HEK293T (cell line): ENCODE measurements at regions not wholly inside any gene's neighbourhood (a gene's known extent, or its start where the extent isn't known, plus 50 kb on each side); places are given as distances from the start of the nearest gene placed in this dataset.

Source experiments
- CTCF ChIA-PET: fragments of 350-600 bp; formaldehyde crosslinking; extraction: SDS; loops from one replicate; lab custom pipeline; 2021; ENCODE audit warnings: antibody characterized with exemption, inconsistent platforms; lab: Yijun Ruan, JAX
- POLR2A ChIA-PET: fragments of 350-600 bp; formaldehyde crosslinking; extraction: SDS; loops from one replicate; lab custom pipeline; 2020; ENCODE audit warnings: antibody characterized with exemption, inconsistent platforms; lab: Yijun Ruan, JAX
- DNase-seq: peaks from one replicate; pipeline ENCODE4 v3.0.0; 2012; ENCODE audit warnings: mixed read lengths; ENCODE audit errors: extremely low spot score
- ARNT ChIP-seq: fragments of 450-650 bp; IDR thresholded peaks from 2 replicates; pipeline ENCODE4 v1.6.1; 2017; ENCODE audit warnings: mild to moderate bottlenecking
- BHLHE40 ChIP-seq: fragments of 450-650 bp; IDR thresholded peaks from 2 replicates; pipeline ENCODE4 v1.6.1; 2016; ENCODE audit warnings: mild to moderate bottlenecking, moderate library complexity, borderline replicate concordance
- CTBP1 ChIP-seq: fragments of 450-650 bp; IDR thresholded peaks from 2 replicates; pipeline ENCODE4 v1.6.1; 2016; ENCODE audit warnings: borderline replicate concordance
- ELF4 ChIP-seq: fragments of 450-650 bp; IDR thresholded peaks from 2 replicates; pipeline ENCODE4 v1.6.1; 2017; ENCODE audit warnings: antibody characterized with exemption
- FOXA1 ChIP-seq: fragments of 450-650 bp; IDR thresholded peaks from 2 replicates; pipeline ENCODE4 v1.6.1; 2016; ENCODE audit warnings: mild to moderate bottlenecking
- FOXK2 ChIP-seq: fragments of 450-650 bp; IDR thresholded peaks from 2 replicates; pipeline ENCODE4 v1.6.1; 2016; ENCODE audit warnings: mild to moderate bottlenecking
- FOXM1 ChIP-seq: fragments of 450-650 bp; IDR thresholded peaks from 2 replicates; pipeline ENCODE4 v1.6.1; 2017; ENCODE audit warnings: mild to moderate bottlenecking, borderline replicate concordance
- HDGF ChIP-seq: fragments of 450-650 bp; IDR thresholded peaks from 2 replicates; pipeline ENCODE4 v1.6.1; 2017; ENCODE audit warnings: antibody characterized with exemption, borderline replicate concordance
- L3MBTL2 ChIP-seq: fragments of 450-650 bp; conservative IDR thresholded peaks from 2 replicates; pipeline ENCODE4 v1.6.1; 2016; ENCODE audit warnings: mild to moderate bottlenecking
- LEF1 ChIP-seq: fragments of 450-650 bp; IDR thresholded peaks from 2 replicates; pipeline ENCODE4 v1.6.1; 2017; ENCODE audit warnings: mild to moderate bottlenecking, borderline replicate concordance
- NFRKB ChIP-seq: fragments of 450-650 bp; IDR thresholded peaks from 2 replicates; pipeline ENCODE4 v1.6.1; 2016; ENCODE audit warnings: mild to moderate bottlenecking, moderate library complexity
- SP1 ChIP-seq: fragments of 450-650 bp; IDR thresholded peaks from 2 replicates; pipeline ENCODE4 v1.6.1; 2017
- SUZ12 ChIP-seq: fragments of 450-650 bp; IDR thresholded peaks from 2 replicates; pipeline ENCODE4 v1.6.1; 2016; ENCODE audit warnings: mild to moderate bottlenecking
- TARDBP ChIP-seq: fragments of 450-650 bp; IDR thresholded peaks from 2 replicates; pipeline ENCODE4 v1.6.1; 2016
- ZNF384 ChIP-seq: fragments of 450-650 bp; IDR thresholded peaks from 2 replicates; pipeline ENCODE4 v1.6.1; 2016
- TF ChIP-seq, protein P1 (sequence below): fragments of 450-650 bp; IDR thresholded peaks from 2 replicates; pipeline ENCODE4 v1.6.1; 2016

DNA sequence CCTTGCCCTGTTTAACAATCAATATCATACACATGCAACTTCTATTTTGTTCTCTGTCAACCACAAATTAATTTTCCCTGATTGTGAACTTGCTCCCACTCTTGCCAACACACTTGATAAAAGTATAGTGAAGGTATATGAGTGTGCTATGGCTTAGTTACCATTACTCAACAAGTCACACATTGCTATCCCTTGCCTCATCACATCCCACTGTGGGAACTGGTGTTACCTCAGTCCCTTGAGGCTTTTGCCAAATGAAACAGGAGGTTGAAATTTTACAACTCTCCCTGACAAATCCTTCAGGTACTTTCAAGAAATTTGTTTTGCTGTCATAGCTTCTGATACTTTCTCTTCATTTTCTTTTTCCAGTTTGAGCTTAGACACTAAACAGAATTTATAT, 472.5 kb upstream of the SEMA3D start:
- DNase-seq = no peak
- ChIA-PET CTCF (no interaction called here), POLR2A (no interaction called here)
- TF ChIP-seq ARNT (no peak), LEF1 (no peak), ZNF384 (no peak), FOXA1 (no peak), BHLHE40 (no peak), FOXM1 (no peak), FOXK2 (no peak), NFRKB (no peak), L3MBTL2 (no peak), HDGF (no peak), SP1 (no peak), SUZ12 (no peak), TARDBP (no peak), ELF4 (no peak)
- TF ChIP-seq, protein P1, sequence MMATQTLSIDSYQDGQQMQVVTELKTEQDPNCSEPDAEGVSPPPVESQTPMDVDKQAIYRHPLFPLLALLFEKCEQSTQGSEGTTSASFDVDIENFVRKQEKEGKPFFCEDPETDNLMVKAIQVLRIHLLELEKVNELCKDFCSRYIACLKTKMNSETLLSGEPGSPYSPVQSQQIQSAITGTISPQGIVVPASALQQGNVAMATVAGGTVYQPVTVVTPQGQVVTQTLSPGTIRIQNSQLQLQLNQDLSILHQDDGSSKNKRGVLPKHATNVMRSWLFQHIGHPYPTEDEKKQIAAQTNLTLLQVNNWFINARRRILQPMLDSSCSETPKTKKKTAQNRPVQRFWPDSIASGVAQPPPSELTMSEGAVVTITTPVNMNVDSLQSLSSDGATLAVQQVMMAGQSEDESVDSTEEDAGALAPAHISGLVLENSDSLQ = no peak

DNA sequence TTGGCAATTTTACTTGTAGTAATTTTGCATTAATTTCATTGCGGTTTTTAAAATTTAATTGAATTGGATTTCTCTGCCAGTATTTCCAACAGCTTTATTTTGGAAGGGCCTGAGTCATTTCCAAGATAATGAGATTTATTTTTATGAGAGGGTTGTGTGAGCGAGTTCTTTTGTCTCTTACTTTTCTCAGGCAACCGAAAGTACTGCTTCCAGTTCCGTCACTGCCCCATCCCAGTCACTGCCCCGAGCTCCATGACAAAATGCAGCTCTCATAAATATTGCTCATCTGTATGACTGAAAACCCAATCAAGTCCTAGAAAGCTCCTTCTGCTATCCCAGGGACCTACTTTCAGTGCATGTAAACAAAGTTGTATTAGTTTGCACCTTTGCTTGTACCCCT, 468.4 kb upstream of the SEMA3D start:
- no peak for DNase-seq
- TF ChIP-seq NFRKB = no peak
- TF ChIP-seq TARDBP = no peak
- TF ChIP-seq HDGF = no peak
- TF ChIP-seq, protein P1 = no peak
- TF ChIP-seq L3MBTL2 = no peak
- no peak for TF ChIP-seq CTBP1
- no peak for TF ChIP-seq ZNF384
- TF ChIP-seq SUZ12 = no peak
- TF ChIP-seq ARNT = no peak
- TF ChIP-seq FOXA1 = no peak
- TF ChIP-seq FOXM1 = no peak
- no peak for TF ChIP-seq BHLHE40
- TF ChIP-seq ELF4 = no peak
- TF ChIP-seq LEF1 = no peak
- TF ChIP-seq FOXK2 = no peak
- no peak for TF ChIP-seq SP1
- CTCF ChIA-PET = no interaction called here
- POLR2A ChIA-PET = no interaction called here

DNA sequence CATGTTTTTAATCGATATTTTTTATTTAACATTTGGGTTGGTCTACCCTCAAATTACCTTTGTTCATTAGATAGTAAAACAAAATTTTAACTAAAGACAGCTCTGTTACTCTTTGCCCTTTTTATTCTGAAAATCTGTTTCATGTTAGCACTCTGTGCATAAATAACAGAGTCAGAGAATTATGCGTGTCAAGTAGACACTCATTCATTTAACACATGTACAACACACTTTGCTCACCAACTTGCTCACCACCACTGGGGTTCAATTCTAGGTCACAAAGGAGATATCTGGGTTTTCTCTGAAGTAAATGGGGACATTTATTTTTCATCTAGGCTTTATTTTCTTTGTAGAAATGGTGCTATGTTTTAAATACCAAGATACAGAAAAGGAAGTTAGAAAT, 457.4 kb upstream of the SEMA3D start:
- TF ChIP-seq ELF4 = no peak
- TF ChIP-seq ARNT = no peak
- no peak for TF ChIP-seq NFRKB
- TF ChIP-seq, protein P1 = no peak
- POLR2A ChIA-PET = no interaction called here
- CTCF ChIA-PET = no interaction called here

DNA sequence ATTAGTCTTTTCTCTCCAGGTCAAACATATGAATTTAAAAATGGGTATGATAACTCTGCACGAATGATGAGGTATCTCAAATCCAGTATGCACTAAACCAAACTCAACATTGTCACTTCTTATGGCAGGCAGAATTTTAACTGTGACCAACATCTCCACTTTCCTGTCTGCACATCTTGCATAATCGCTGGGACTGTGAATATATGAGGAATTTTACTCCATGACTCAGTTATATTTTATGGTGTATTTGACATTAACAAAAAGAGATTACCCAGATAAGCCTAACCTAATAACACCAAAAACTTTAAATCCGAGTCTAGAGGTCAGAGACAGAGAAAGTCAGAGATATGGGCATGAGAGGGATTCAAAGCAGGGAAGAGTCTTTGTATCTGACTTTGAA, 454.5 kb upstream of the SEMA3D start:
- CTCF ChIA-PET = interaction anchor here (0.6 kb wide), 1 partner anchor 73 kb away, joined by 10 read pairs; no protein-coding TSS in a partner anchor
- POLR2A ChIA-PET = no interaction called here
- TF ChIP-seq CTBP1 = no peak
- no peak for TF ChIP-seq SP1
- TF ChIP-seq L3MBTL2 = no peak
- no peak for TF ChIP-seq ZNF384
- no peak for TF ChIP-seq FOXM1
- TF ChIP-seq ARNT = no peak
- no peak for TF ChIP-seq SUZ12
- no peak for TF ChIP-seq BHLHE40
- TF ChIP-seq FOXA1 = no peak
- no peak for TF ChIP-seq ELF4
- TF ChIP-seq TARDBP = no peak
- no peak for TF ChIP-seq LEF1
- TF ChIP-seq HDGF = no peak
- TF ChIP-seq NFRKB = no peak
- no peak for DNase-seq

More for the DNA sequence above, 457.4 kb upstream of the SEMA3D start:
- no peak for DNase-seq

DNA sequence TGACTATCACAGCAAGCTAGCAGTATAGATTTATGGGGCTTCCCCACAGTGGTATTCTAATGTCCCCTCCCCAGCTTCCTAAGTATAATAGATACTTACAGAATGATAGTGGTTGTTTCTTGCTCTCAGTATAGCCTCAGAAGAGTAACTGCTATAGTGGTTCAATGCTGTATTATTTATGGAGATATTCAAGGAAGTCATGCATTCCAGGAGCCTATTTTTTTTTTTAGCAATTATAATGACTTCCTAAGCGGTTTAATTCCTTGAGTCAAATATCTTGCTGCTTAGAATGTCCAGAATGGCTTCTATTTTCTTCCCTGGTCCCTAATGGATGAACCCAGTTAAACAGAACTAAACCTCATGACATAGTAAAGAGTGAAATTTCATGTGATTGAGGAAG, 451.5 kb upstream of the SEMA3D start:
- ChIA-PET CTCF (interaction anchor here (0.6 kb wide), 1 partner anchor 9 kb away, joined by 7 read pairs; no protein-coding TSS in a partner anchor), POLR2A (no interaction called here)
- no peak for DNase-seq

DNA sequence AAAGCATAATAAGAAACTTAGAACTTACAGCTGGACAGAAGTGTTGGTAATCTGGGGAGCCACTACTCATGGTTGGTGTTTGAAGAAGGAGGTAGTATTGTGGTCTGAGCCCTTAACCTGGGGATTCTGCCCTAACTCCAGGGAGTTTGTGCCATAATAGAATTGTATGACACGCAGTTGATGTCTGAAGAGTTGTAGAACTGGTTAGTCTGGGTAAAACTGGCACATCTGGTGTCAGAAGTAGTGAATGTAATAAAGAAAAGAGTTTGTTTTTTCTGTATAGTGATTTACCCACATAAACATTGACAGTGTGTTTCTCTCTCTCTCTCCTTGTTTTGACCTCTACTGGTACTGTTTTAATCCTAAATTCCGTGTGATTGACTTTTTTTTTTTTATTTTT, 448.1 kb upstream of the SEMA3D start:
- ChIA-PET POLR2A (no interaction called here), CTCF (no interaction called here)
- TF ChIP-seq SUZ12 (no peak), SP1 (no peak), BHLHE40 (no peak), FOXK2 (no peak), FOXA1 (no peak), TARDBP (no peak), LEF1 (no peak), FOXM1 (no peak), L3MBTL2 (no peak)
- TF ChIP-seq, protein P1 = no peak
- DNase-seq = no peak

More for the DNA sequence above, 451.5 kb upstream of the SEMA3D start:
- TF ChIP-seq HDGF = no peak
- no peak for TF ChIP-seq SP1
- TF ChIP-seq ZNF384 = no peak
- TF ChIP-seq L3MBTL2 = no peak
- no peak for TF ChIP-seq FOXK2
- no peak for TF ChIP-seq ELF4
- TF ChIP-seq FOXM1 = no peak
- TF ChIP-seq FOXA1 = no peak
- TF ChIP-seq, protein P1 = no peak
